Pulmonary artery endothelial cell (primary cell): ENCODE measurements at regions not wholly inside any gene's neighbourhood (a gene's known extent, or its start where the extent isn't known, plus 50 kb on each side); places are given as distances from the start of the nearest gene placed in this dataset.

Experiments
- DNase-seq: peaks from one replicate; pipeline ENCODE4 v3.0.0-alpha.2; 2011; ENCODE audit warnings: low read depth, low spot score

DNA sequence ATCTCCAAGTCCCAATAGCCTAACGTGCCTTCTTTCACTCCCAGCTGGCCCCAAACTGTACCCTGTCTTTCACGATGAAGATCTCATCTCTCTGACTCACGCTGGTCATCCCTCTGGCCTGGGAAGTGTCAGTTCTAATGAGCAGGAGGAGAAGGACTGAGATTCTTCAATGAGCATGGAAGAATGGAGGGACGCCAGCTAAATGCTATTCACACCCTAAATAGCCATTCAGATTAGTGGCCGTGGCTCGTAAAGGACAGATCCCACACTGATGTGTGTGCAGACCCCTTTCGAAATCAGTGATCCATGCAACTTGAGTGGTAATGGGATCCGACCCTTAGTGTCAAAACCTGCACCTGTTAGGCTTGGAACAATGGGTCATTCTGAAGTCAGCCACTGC lies 75.9 kb upstream of the SMYD2 start:
- no peak for DNase-seq

DNA sequence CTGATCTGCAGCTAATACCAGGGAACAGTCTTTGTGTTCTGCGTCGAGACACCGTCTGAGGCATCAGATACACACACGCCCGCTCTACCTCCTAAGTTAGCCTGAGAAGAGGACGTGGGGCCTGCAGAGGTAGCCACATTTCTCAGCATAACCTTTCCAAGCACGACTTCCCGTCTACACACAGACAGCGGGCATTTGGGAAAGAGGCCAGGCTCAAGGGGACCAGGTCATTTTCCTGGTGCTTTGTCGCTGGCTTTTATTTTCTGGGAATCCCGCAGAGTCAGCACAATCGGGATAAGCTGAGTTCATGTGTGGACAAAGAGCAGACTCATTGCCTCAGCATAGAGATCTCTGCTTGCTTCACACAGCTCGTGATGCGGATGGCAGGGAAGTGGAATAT lies 72.5 kb upstream of the SMYD2 start:
- DNase-seq: no peak

DNA sequence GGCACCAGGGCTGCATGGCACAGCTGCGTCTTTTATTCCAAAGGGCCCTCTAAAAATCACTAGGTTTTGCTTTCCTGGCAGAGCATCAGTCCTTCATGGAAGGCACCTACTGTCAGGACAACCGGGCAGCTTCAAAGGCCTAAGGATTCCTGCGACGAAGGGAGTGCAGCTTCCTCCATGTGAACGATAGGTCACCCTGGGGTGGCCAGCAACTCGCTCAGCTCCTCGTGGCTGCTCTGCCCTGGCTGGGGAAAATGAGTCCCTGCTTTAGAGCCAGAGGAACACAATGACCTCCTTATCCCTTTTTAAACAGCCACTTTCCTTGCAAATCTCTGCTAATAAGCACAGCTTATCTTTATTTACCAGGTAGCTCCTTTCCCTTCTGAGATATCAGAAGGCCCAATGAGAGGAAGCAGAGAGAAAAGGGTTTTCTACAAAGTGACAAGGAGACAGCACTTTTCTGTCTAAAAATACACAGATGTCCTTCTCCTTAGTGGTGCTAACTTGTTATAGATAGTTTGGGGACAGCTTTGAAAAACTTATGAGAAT lies 71.6 kb upstream of the SMYD2 start:
- no peak for DNase-seq

DNA sequence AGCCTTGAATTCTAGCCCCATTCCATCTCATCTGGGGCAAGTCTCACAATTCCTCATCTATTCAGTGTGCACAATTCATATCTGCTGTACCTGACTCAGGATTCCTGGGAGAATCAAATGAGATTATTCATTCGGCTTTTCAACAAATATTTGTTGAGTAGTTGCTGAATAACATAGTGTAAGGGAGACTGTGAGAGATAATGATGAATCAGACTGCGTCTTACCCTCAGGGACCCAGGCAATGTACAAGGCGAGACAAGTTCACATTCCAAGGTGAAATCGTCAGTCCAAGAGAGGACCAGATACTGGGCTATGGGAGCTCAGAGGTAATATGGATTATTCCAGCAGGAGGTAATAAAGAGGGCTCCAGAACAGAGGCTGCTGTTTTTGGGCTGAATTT lies 67.8 kb upstream of the SMYD2 start:
- DNase-seq: no peak

DNA sequence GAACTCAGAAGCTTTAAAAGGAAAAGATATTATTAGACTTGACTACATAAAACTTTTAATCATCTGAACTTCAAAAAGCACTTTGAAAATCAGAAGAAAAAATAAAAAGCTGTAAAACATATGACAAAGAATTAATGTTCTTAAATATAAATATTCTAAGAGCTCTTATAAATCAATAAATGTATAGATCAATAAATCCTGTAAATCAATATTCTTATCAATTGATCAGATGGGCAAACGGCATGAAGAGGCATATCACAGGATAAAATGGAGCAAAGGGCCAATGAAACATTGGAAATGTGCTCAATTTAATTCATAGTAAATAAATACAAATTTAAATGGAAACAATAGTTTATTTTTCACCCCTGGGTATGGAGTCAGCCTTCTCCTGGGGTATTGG lies 66.1 kb upstream of the SMYD2 start:
- no peak for DNase-seq

- DNase-seq: no peak
These were observed 65.4 kb upstream of the SMYD2 start for GRCh38 chr1:214215583-214215982.

DNA sequence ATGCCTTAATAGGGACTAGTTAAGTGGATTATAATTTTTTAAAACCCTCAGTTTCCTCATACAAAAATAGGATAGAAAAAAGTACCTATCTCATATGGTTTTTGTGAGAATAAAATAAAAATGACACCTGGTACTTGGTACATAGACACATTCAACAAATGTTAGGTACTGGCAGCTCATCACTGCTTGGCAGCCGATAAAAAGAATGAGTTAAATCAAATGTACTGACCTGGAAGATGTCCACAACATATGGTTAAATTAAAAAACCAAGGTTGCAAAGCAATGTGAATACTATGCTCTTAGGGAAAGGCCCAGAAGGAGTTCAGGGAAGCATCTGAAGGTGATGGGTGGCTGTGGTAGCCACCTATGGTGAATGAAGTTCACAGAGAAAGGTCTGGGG lies 64.9 kb upstream of the SMYD2 start:
- no peak for DNase-seq

GRCh38 chr1:214216779-214217178 lies 64.2 kb upstream of the SMYD2 start:
- DNase-seq: no peak

- DNase-seq: no peak
These were observed 61.1 kb upstream of the SMYD2 start for GRCh38 chr1:214219902-214220301.

DNA sequence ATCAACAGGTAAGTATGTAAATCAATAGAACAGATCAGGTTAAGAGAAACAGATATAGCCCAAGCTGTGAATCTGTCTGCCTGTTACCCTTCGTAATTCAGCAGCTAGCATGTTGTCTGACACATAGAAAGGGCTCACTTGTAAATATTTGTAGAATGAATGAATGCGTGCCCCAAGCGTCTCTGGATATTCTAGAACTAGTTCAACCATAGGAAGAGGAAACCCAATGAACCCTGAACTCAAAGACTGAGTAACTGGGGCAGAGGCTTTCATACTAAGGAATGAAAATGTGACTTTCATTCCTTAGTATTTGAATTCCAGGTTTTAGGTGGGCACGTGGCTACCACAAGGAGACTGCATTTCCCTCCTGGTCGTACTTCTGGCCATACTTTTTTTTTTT lies 60.1 kb upstream of the SMYD2 start:
- DNase-seq: no peak

- DNase-seq: no peak
These were observed 56.2 kb upstream of the SMYD2 start for GRCh38 chr1:214224611-214225354.

DNA sequence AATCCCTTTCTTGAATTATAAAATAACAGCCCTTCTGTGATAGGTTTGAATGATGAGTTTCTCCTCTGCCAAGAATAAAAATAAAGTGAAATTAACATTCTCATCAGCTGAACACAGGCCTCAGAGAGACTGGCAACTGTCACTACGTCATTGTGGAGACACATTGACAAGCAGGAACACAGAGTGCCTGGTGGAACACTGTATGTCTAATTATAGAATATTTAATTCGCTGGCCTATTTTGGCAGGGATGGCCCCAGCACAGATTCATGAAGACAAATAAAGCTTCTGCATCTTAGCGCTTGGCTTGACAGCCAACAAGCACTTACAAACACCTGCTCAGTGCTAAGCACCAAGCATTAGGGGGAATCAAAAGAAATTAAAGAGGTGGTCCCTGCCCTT lies 52.0 kb upstream of the SMYD2 start:
- no peak for DNase-seq

- DNase-seq: no peak
These were observed 51.2 kb upstream of the SMYD2 start for GRCh38 chr1:214229736-214230135.
